ENCODE measurements at regions not wholly inside any gene's neighbourhood (a gene's known extent, or its start where the extent isn't known, plus 50 kb on each side); places are given as distances from the start of the nearest gene placed in this dataset.

DNA sequence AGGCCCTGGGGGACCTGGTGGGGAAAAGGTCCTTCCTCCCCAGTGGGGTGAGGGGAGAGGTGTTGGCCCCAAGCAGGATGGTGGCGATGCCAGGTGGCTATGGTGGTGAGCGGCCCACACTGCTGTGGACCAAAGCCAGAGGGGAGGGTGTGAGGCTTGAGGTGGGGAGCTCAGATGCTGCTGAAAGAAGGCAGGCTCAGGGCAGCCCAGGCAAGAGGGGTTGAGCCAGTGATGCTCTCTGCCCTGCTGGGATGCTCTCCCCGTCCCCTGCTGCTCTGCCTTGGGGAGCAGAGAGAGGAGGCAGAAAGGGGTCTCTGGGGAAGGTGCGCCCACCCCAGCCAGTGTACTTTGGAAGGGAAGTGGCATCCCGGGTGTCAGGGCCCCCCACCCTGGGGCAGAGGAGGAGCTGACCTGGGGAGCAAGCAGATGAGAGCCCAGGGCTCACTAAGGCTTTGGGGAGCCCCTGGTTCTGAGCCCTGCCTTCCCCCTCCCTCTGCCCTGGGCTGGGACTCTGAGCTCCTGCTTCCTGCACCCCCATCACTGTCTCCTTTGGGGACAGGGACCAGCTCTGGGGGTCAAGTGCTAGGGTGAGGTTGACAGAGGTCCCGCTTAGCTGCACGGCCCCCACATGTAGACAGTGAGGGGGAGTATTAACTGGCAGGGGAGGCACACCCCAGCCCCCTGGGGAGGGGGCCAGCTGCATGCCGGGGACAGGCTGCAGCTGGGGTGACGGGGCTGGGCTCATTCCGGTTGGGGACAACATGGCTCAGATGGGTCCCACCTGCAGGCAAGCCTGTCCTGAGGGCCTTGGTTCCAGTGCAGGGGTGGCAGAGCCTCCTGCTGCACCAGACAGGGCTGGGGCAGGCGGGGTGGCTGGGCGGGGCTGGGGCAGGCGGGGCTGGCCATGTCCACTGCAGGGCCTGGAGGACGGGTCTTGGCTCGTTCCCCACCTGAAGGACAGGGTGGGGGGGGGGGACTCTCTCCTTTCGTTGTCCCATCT is 124.4 kb downstream of the KIF26A start:
- TF ChIP-seq POLR2A (IDR thresholded peaks at IDR 0.05; ENCODE audit: low read depth, low read length) (no peak), POLR2AphosphoS5 (IDR thresholded peaks at IDR 0.05; ENCODE audit: low read depth, low read length) (no peak)

Data from GM12892 (cell line).